Gastrocnemius medialis (tissue), 4 donors: ENCODE measurements at regions not wholly inside any gene's neighbourhood (a gene's known extent, or its start where the extent isn't known, plus 50 kb on each side); places are given as distances from the start of the nearest gene placed in this dataset.

Experiments used
- POLR2A ChIP-seq, 2 donors: fragments of 450-650 bp; IDR thresholded peaks; one replicate each; pipeline ENCODE4 v1.6.1; 2017; ENCODE audit warnings: antibody characterized with exemption in 2 of 2, mild to moderate bottlenecking in 2 of 2, moderate library complexity in 2 of 2
- TF ChIP-seq, protein P1 (sequence below), 5 experiments: fragments of 450-650 bp in 3 of 5; fragments of 200-600 bp in 2 of 5; sonication (generic) in 2 of 5; IDR thresholded peaks in 4 of 5; conservative IDR thresholded peaks in 1 of 5; 1 replicate in 4 of 5; 2 replicates in 1 of 5; pipeline ENCODE4 v1.5.1; 2016 to 2019; ENCODE audit warnings: antibody characterized with exemption in 5 of 5, mild to moderate bottlenecking in 3 of 5, moderate library complexity in 3 of 5

DNA sequence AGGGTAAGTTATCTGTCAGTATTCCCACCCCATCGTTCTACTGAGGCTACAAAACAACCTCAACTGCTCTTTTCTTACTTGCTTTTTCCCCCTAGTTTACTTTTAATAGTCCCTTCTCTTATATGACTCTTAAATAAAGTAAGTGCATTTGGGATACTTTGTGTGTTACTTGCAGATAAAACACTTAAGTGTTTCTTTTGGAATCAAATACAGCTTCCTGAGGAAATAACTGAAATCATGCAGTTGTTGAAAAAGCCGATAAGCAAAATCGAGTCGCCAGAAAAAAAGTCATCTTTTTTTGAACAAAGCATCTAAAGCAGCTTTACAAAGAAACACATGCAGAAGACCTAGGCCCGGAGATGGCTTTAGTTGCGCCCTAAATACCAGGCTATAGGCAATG, 53.5 kb upstream of the EPB41L4A start:
- TF ChIP-seq, protein P1, sequence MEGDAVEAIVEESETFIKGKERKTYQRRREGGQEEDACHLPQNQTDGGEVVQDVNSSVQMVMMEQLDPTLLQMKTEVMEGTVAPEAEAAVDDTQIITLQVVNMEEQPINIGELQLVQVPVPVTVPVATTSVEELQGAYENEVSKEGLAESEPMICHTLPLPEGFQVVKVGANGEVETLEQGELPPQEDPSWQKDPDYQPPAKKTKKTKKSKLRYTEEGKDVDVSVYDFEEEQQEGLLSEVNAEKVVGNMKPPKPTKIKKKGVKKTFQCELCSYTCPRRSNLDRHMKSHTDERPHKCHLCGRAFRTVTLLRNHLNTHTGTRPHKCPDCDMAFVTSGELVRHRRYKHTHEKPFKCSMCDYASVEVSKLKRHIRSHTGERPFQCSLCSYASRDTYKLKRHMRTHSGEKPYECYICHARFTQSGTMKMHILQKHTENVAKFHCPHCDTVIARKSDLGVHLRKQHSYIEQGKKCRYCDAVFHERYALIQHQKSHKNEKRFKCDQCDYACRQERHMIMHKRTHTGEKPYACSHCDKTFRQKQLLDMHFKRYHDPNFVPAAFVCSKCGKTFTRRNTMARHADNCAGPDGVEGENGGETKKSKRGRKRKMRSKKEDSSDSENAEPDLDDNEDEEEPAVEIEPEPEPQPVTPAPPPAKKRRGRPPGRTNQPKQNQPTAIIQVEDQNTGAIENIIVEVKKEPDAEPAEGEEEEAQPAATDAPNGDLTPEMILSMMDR (IDR thresholded peaks at IDR 0.05 in 4 of 5, conservative IDR thresholded peaks at IDR 0.05 in 1 of 5), result no peak
- no peak for TF ChIP-seq POLR2A (IDR thresholded peaks at IDR 0.05)
